ENCODE measurements at regions not wholly inside any gene's neighbourhood (a gene's known extent, or its start where the extent isn't known, plus 50 kb on each side); places are given as distances from the start of the nearest gene placed in this dataset.

DNA sequence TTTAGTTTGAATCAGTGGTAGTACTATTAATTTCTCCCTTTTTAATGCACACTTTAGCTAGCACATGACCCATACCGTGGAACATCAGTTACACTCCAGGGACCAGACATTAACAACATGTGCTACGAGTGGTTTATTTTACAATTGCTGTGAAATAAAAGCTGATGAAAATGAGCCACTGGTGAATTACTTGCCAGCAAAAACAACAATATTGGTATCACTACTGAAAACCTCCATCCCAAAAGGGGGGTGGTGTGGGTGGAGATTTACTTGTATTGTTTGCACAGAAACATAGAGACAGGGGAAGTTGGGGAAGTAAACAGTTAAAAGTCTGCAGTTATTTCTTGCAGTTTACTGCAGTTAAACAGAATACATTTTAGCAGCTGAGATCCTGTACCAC, 369.6 kb upstream of the GRAMD2B start:
- Histone ChIP-seq H3K36me3 (ENCODE audit: control insufficient read depth, insufficient read depth, low read length) (no peaks in the 10 kb centered on the region), H3K9me3 (ENCODE audit: control insufficient read depth, low read length) (no peaks in the 10 kb centered on the region), H3K4me3 (ENCODE audit: low read length) (no peak overlapping the region), H3K9ac (ENCODE audit: extremely low read depth, low read length, poor library complexity, severe bottlenecking) (no peak overlapping the region), H3K27me3 (ENCODE audit: control insufficient read depth, insufficient read depth, low read length, poor library complexity, severe bottlenecking) (no peaks in the 10 kb centered on the region), H3K4me1 (ENCODE audit: control insufficient read depth, insufficient read depth, low read length) (peaks cover 4% of the 10 kb centered on the region), H3K27ac (ENCODE audit: low read depth, low read length) (no peak overlapping the region)
- H3K4me3 Mint-ChIP-seq: no peak overlapping the region
- 95% methylated on average over 2 of the region's 2 CpGs; no CpG with 5 or more reads in 1 of the 2 experiments for WGBS, 2 experiments (ENCODE audit: insufficient coverage in 1 of 2, insufficient read length in 1 of 2)
- TF ChIP-seq, protein P1, sequence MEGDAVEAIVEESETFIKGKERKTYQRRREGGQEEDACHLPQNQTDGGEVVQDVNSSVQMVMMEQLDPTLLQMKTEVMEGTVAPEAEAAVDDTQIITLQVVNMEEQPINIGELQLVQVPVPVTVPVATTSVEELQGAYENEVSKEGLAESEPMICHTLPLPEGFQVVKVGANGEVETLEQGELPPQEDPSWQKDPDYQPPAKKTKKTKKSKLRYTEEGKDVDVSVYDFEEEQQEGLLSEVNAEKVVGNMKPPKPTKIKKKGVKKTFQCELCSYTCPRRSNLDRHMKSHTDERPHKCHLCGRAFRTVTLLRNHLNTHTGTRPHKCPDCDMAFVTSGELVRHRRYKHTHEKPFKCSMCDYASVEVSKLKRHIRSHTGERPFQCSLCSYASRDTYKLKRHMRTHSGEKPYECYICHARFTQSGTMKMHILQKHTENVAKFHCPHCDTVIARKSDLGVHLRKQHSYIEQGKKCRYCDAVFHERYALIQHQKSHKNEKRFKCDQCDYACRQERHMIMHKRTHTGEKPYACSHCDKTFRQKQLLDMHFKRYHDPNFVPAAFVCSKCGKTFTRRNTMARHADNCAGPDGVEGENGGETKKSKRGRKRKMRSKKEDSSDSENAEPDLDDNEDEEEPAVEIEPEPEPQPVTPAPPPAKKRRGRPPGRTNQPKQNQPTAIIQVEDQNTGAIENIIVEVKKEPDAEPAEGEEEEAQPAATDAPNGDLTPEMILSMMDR (conservative IDR thresholded peaks at IDR 0.05): no peak
- peaks cover 19% of the 10 kb centered on the region for H3K4me1 Mint-ChIP-seq
- H3K9me3 Mint-ChIP-seq: peaks cover 12% of the 10 kb centered on the region
- H3K27ac Mint-ChIP-seq: no peak overlapping the region
- H3K27me3 Mint-ChIP-seq (ENCODE audit: insufficient read depth): no peaks in the 10 kb centered on the region
- no peak for DNase-seq
- H3K36me3 Mint-ChIP-seq (ENCODE audit: low read depth): peaks cover 3% of the 10 kb centered on the region

DNA sequence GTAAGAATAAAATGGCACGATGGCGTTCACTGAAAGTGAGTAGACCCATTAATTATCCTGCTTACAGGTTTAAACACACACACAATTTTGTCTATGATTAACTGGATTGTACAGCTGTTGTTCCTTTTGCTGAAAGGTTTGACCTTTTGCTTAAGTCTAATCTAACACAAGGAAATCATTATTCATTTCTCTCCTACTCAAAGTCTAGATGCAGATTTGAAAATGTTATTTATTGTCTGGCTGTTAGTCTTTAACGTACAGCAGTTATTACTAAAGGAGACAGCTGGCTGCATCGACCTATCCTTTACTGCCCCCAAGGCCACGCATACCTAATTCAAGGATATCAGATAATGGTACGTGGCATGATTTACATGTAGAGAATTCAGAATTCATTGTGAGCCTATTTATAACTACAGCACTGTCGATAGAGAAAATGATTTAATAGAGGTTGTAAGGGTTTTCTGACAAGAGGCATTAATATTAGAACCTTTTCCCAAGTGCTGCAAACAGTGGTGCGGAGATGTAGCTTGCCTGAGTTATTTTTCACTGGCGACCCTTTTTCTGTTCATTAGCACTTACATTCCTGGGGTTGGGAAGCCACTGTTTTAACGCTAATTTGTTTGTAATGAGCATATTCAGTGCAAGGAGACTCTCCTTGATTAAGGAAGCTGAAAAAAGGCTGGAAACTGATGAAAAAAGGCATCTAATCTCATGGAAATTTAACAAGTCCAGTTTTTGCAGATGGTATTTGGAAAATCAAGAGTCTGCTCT, 368.4 kb upstream of the GRAMD2B start:
- no peaks in the 10 kb centered on the region for H3K36me3 ChIP-seq (ENCODE audit: control insufficient read depth, insufficient read depth, low read length)
- peaks cover 4% of the 10 kb centered on the region for H3K4me1 ChIP-seq (ENCODE audit: control insufficient read depth, insufficient read depth, low read length)
- DNase-seq: no peak
- 69 to 70% methylated on average over 8 to 10 of the region's 10 CpGs for WGBS, 2 experiments (ENCODE audit: insufficient coverage in 1 of 2, insufficient read length in 1 of 2)
- Mint-ChIP-seq H3K27ac (no peak overlapping the region), H3K27me3 (ENCODE audit: insufficient read depth) (no peaks in the 10 kb centered on the region), H3K36me3 (ENCODE audit: low read depth) (peaks cover 5% of the 10 kb centered on the region), H3K9me3 (peaks cover 18% of the 10 kb centered on the region), H3K4me3 (no peak overlapping the region), H3K4me1 (peaks cover 19% of the 10 kb centered on the region)
- H3K4me3 ChIP-seq (ENCODE audit: low read length): no peak overlapping the region
- no peaks in the 10 kb centered on the region for H3K9me3 ChIP-seq (ENCODE audit: control insufficient read depth, low read length)
- H3K9ac ChIP-seq (ENCODE audit: extremely low read depth, low read length, poor library complexity, severe bottlenecking): no peak overlapping the region
- H3K27ac ChIP-seq (ENCODE audit: low read depth, low read length): peak overlapping the region; percentile 36
- TF ChIP-seq, protein P1 (conservative IDR thresholded peaks at IDR 0.05): no peak
- no peaks in the 10 kb centered on the region for H3K27me3 ChIP-seq (ENCODE audit: control insufficient read depth, insufficient read depth, low read length, poor library complexity, severe bottlenecking)

DNA sequence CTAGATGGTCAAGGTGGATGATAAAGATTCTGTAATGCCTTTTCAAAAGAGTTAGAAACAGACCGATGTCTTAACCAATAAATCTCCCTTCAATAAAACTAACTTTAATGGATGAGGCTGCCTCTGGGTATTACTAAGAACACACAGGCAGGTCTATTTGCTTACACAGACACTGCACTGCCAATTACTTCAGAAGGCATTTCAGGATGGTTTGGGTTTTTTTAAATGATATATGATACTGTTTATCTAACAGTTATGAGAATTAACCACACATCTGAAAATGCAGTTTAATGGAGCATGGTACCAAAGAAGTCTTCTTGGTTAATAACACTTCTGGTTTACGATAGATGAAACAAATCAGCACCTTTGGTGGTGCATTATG, 367.9 kb upstream of the GRAMD2B start:
- H3K27ac ChIP-seq (ENCODE audit: low read depth, low read length): no peak overlapping the region

More for the DNA sequence above, 367.9 kb upstream of the GRAMD2B start:
- TF ChIP-seq, protein P1 (conservative IDR thresholded peaks at IDR 0.05): no peak
- Mint-ChIP-seq H3K36me3 (ENCODE audit: low read depth) (peaks cover 5% of the 10 kb centered on the region), H3K27me3 (ENCODE audit: insufficient read depth) (no peaks in the 10 kb centered on the region), H3K4me1 (peaks cover 19% of the 10 kb centered on the region), H3K4me3 (no peak overlapping the region), H3K9me3 (peaks cover 18% of the 10 kb centered on the region), H3K27ac (no peak overlapping the region)
- Histone ChIP-seq H3K27me3 (ENCODE audit: control insufficient read depth, insufficient read depth, low read length, poor library complexity, severe bottlenecking) (no peaks in the 10 kb centered on the region), H3K9me3 (ENCODE audit: control insufficient read depth, low read length) (no peaks in the 10 kb centered on the region), H3K4me3 (ENCODE audit: low read length) (no peak overlapping the region), H3K4me1 (ENCODE audit: control insufficient read depth, insufficient read depth, low read length) (peaks cover 4% of the 10 kb centered on the region), H3K9ac (ENCODE audit: extremely low read depth, low read length, poor library complexity, severe bottlenecking) (no peak overlapping the region), H3K36me3 (ENCODE audit: control insufficient read depth, insufficient read depth, low read length) (no peaks in the 10 kb centered on the region)
- WGBS, 2 experiments (ENCODE audit: insufficient coverage in 1 of 2, insufficient read length in 1 of 2): 85% methylated on average over 2 of the region's 2 CpGs; no CpG with 5 or more reads in 1 of the 2 experiments
- DNase-seq: no peak
